IMR-90 (cell line): ENCODE measurements at regions not wholly inside any gene's neighbourhood (a gene's known extent, or its start where the extent isn't known, plus 50 kb on each side); places are given as distances from the start of the nearest gene placed in this dataset.

Experiments used
- ATAC-seq: fragments of 200-7000 bp; cut with Tn5 transposase; 2 replicates; pipeline ENCODE4 v1.9.1; 2020; ENCODE audit warnings: low read depth, mild to moderate bottlenecking, moderate library complexity
- BruUV-seq: library from RNA; stranded (reverse); fragments of 400-500 nt; replicated peaks from 2 replicates; lab custom pipeline; 2021; lab: Mats Ljungman, UMichigan
- CTCF ChIA-PET: fragments of 300-600 bp; formaldehyde crosslinking; extraction: SDS; loops from one replicate; lab custom pipeline; 2021; ENCODE audit warnings: antibody characterized with exemption; lab: Yijun Ruan, JAX
- POLR2A ChIA-PET: fragments of 300-600 bp; sonication (Branson Sonifier 250); formaldehyde crosslinking; loops from one replicate; lab custom pipeline; 2022; ENCODE audit warnings: antibody characterized with exemption; ENCODE audit not compliant: unreplicated experiment; lab: Charles Lee
- DNase-seq: peaks from one replicate; pipeline ENCODE4 v3.0.0; 2013
- H2AFZ ChIP-seq: replicated peaks from 2 replicates; pipeline ENCODE3; 2013; ENCODE audit warnings: low read length, mild to moderate bottlenecking; ENCODE audit not compliant: poor library complexity
- H2AK5ac ChIP-seq: 2 replicates; pipeline ENCODE4 v1.6.1; 2013; ENCODE audit warnings: low read depth, low read length, inconsistent platforms
- H2AK9ac ChIP-seq: replicated peaks from 2 replicates; pipeline ENCODE3; 2013; ENCODE audit warnings: mild to moderate bottlenecking, low read depth, low read length, moderate library complexity; ENCODE audit not compliant: poor library complexity
- H2BK120ac ChIP-seq: 2 replicates; pipeline ENCODE4 v1.6.1; 2013; ENCODE audit warnings: low read depth, low read length, inconsistent platforms
- H2BK15ac ChIP-seq: 3 replicates; pipeline ENCODE4 v1.6.1; 2013; ENCODE audit warnings: low read depth, low read length, inconsistent platforms
- H2BK20ac ChIP-seq: 2 replicates; pipeline ENCODE4 v1.6.1; 2013; ENCODE audit warnings: low read depth, mild to moderate bottlenecking, inconsistent platforms, low read length, moderate library complexity
- H2BK5ac ChIP-seq: 2 replicates; pipeline ENCODE4 v1.6.1; 2013; ENCODE audit warnings: mild to moderate bottlenecking, low read depth, low read length, inconsistent platforms; ENCODE audit not compliant: poor library complexity, severe bottlenecking
- H3K14ac ChIP-seq: replicated peaks from 2 replicates; pipeline ENCODE4 v1.6.1; 2013; ENCODE audit warnings: low read depth, low read length, inconsistent platforms
- H3K18ac ChIP-seq: 2 replicates; pipeline ENCODE4 v1.6.1; 2013; ENCODE audit warnings: low read depth, low read length, control low read depth
- H3K23ac ChIP-seq: 2 replicates; pipeline ENCODE4 v1.6.1; 2013; ENCODE audit warnings: low read depth, low read length, inconsistent platforms
- H3K27ac ChIP-seq: 2 replicates; pipeline ENCODE4 v1.5.1; 2013; ENCODE audit warnings: mild to moderate bottlenecking, control low read depth, low read length; ENCODE audit not compliant: insufficient read depth
- H3K27me3 ChIP-seq: 2 replicates; pipeline ENCODE4 v1.6.1; 2013; ENCODE audit warnings: low read length; ENCODE audit not compliant: control insufficient read depth, insufficient read depth
- H3K36me3 ChIP-seq: 2 replicates; pipeline ENCODE4 v1.6.1; 2013; ENCODE audit warnings: low read length, mixed read lengths; ENCODE audit not compliant: control insufficient read depth, insufficient read depth
- H3K4ac ChIP-seq: 2 replicates; pipeline ENCODE4 v1.6.1; 2013; ENCODE audit warnings: low read depth, low read length, inconsistent platforms
- H3K4me1 ChIP-seq: 2 replicates; pipeline ENCODE4 v1.6.1; 2013; ENCODE audit warnings: low read length, mixed read lengths; ENCODE audit not compliant: control insufficient read depth, insufficient read depth
- H3K4me2 ChIP-seq: 2 replicates; pipeline ENCODE4 v1.6.1; 2013; ENCODE audit warnings: low read depth, mild to moderate bottlenecking, control low read depth, low read length, moderate library complexity
- H3K4me3 ChIP-seq: 2 replicates; pipeline ENCODE4 v1.5.1; 2013; ENCODE audit warnings: low read depth, mild to moderate bottlenecking, control low read depth, low read length, moderate library complexity; ENCODE audit not compliant: insufficient read depth
- H3K56ac ChIP-seq: 2 replicates; pipeline ENCODE4 v1.6.1; 2013; ENCODE audit warnings: low read length, inconsistent platforms; ENCODE audit not compliant: insufficient read depth; ENCODE audit errors: extremely low read depth
- H3K79me1 ChIP-seq, 2 experiments: 2 replicates each; pipeline ENCODE4 v1.6.1; 2013; ENCODE audit warnings: low read length in 2 of 2, inconsistent platforms in 1 of 2, low read depth in 1 of 2
- H3K9ac ChIP-seq: 2 replicates; pipeline ENCODE4 v1.6.1; 2013; ENCODE audit warnings: low read depth, low read length, control low read depth
- H3K9me1 ChIP-seq: 2 replicates; pipeline ENCODE4 v1.6.1; 2013; ENCODE audit warnings: low read length, inconsistent platforms; ENCODE audit not compliant: insufficient read depth
- H3K9me3 ChIP-seq: 2 replicates; pipeline ENCODE4 v1.6.1; 2013; ENCODE audit warnings: low read length; ENCODE audit not compliant: control insufficient read depth, insufficient read depth
- H4K20me1 ChIP-seq: 2 replicates; pipeline ENCODE4 v1.6.1; 2013; ENCODE audit warnings: low read length, inconsistent platforms; ENCODE audit not compliant: insufficient read depth
- H4K5ac ChIP-seq: 2 replicates; pipeline ENCODE4 v1.6.1; 2013; ENCODE audit warnings: mild to moderate bottlenecking, low read depth, low read length, control low read depth
- H4K8ac ChIP-seq, 2 experiments: 2 replicates each; pipeline ENCODE4 v1.6.1; 2013; ENCODE audit warnings: low read depth in 2 of 2, low read length in 2 of 2, control low read depth in 1 of 2, inconsistent platforms in 1 of 2
- H4K91ac ChIP-seq: 2 replicates; pipeline ENCODE4 v1.6.1; 2013; ENCODE audit warnings: low read depth, low read length, inconsistent platforms; ENCODE audit not compliant: insufficient read depth
- USF2 ChIP-seq: fragments of 150-350 bp; IDR thresholded peaks from 2 replicates; pipeline ENCODE4 v1.6.1; 2017; ENCODE audit warnings: mild to moderate bottlenecking, antibody characterized with exemption, low read length, low read depth
- WGBS, 2 experiments: methylation state at CpG; one replicate each; pipeline versions ENCODE4 v1.1.5 to v1.1.7; 2013; ENCODE audit warnings: missing lambda C conversion rate in 2 of 2; ENCODE audit not compliant: insufficient read length in 1 of 2; ENCODE audit errors: extremely low coverage in 2 of 2; 5-methylcytosine and 5-hydroxymethylcytosine counted together
- dilution Hi-C: fragments of 300-500 bp; cut with HindIII; formaldehyde crosslinking; loops from one replicate; pipeline ENCODE4 v1.14.3; 2018; ENCODE audit warnings: low sequenced_read_pairs; ENCODE audit not compliant: unreplicated experiment
- in situ Hi-C: fragments of 300-500 bp; cut with MboI; formaldehyde crosslinking; loops from 3 replicates; pipeline ENCODE4 v1.14.3; 2019; ENCODE audit warnings: low sequenced_read_pairs, inconsistent platforms, mixed read lengths
- intact Hi-C: fragments of 100-400 bp; cut with micrococcal nuclease; formaldehyde crosslinking; loops from 2 replicates; pipeline ENCODE4 v1.10.0; 2022

GRCh38 chr1:10912441-10912840 is 100.0 kb upstream of the TARDBP start:
- Histone ChIP-seq H3K14ac (no peak overlapping the region), H3K9me1 (no peaks in the 10 kb centered on the region), H3K4me2 (no peak overlapping the region), H3K27ac (no peak overlapping the region), H3K27me3 (peaks cover 41% of the 10 kb centered on the region), H2BK15ac (no peak overlapping the region), H2AK9ac (no peak overlapping the region), H3K56ac (no peak overlapping the region), H3K4ac (no peak overlapping the region), H3K36me3 (no peaks in the 10 kb centered on the region), H3K79me1 (no peaks in the 10 kb centered on the region), H2BK20ac (no peak overlapping the region), H3K9ac (no peak overlapping the region), H2AK5ac (no peak overlapping the region), H4K91ac (no peak overlapping the region), H2BK5ac (no peak overlapping the region), H3K4me1 (no peaks in the 10 kb centered on the region), H2AFZ (no peak overlapping the region), H3K18ac (no peak overlapping the region), H3K4me3 (no peak overlapping the region), H4K20me1 (no peaks in the 10 kb centered on the region), H4K8ac (no peak overlapping the region), H3K23ac (no peak overlapping the region), H4K5ac (no peak overlapping the region), H3K9me3 (no peaks in the 10 kb centered on the region), H2BK120ac (no peak overlapping the region)
- intact Hi-C loops: no loop called here
- CTCF ChIA-PET: no interaction called here
- dilution Hi-C loops: no loop called here
- no peak for ATAC-seq
- BruUV-seq: no TSS peak
- in situ Hi-C loops: no loop called here
- no peak for DNase-seq
- 92% methylated on average over 14 of the region's 17 CpGs; no CpG with 5 or more reads in 1 of the 2 experiments for WGBS, 2 experiments
- POLR2A ChIA-PET: no interaction called here
- TF ChIP-seq USF2: no peak
